ENCODE measurements at regions not wholly inside any gene's neighbourhood (a gene's known extent, or its start where the extent isn't known, plus 50 kb on each side); places are given as distances from the start of the nearest gene placed in this dataset.

DNA sequence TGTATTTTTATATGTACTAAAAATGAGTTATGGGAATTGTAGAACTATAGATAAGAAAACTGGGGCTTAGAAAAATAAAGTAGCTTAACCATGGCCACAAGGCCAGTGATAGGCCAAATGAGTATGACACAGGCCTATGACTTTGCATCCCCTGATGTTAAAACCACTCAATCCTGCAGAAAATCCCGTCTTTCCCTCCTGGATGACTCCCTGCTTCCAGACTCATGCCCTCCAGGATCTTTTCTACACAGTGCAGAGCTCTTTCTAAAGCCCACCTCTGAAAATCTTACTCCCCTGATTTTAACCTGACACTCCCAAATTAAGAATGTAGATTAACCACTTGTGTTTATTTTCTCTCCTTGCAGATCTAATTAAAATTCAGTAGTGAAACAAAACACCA is 489.2 kb upstream of the LRRN3 start:
- TF ChIP-seq YY1 (IDR thresholded peaks at IDR 0.05; ENCODE audit: insufficient read depth, insufficient read length) (no peak), ZNF274 (IDR thresholded peaks at IDR 0.05; ENCODE audit: low read depth, low read length) (no peak), SUZ12 (IDR thresholded peaks at IDR 0.05; ENCODE audit: extremely low read depth, insufficient read depth, insufficient read length) (no peak)
